GM12878 (cell line): ENCODE measurements at regions not wholly inside any gene's neighbourhood (a gene's known extent, or its start where the extent isn't known, plus 50 kb on each side); places are given as distances from the start of the nearest gene placed in this dataset.

Experiments
- ATAC-seq: fragments of 200-7000 bp; cut with Tn5 transposase; 3 replicates; pipeline ENCODE4 v1.9.1; 2020; ENCODE audit warnings: mild to moderate bottlenecking, moderate library complexity
- BruUV-seq: library from RNA; stranded (reverse); fragments of 400-500 nt; replicated peaks from 2 replicates; lab custom pipeline; 2021; lab: Mats Ljungman, UMichigan
- CTCF ChIA-PET: fragments of 300-600 bp; sonication (Branson Sonifier 250); formaldehyde crosslinking; extraction: SDS; loops from one replicate; lab custom pipeline; 2021; ENCODE audit warnings: inconsistent platforms; lab: Yijun Ruan, JAX
- POLR2A ChIA-PET: fragments of 350-600 bp; formaldehyde crosslinking; extraction: SDS; loops from one replicate; lab custom pipeline; 2021; ENCODE audit warnings: inconsistent platforms; lab: Charles Lee
- RAD21 ChIA-PET: fragments of 300-600 bp; sonication (Branson Sonifier 250); formaldehyde crosslinking; loops from one replicate; lab custom pipeline; 2023; ENCODE audit warnings: antibody characterized with exemption; ENCODE audit not compliant: unreplicated experiment; lab: Charles Lee
- SMC1A ChIA-PET: fragments of 300-600 bp; sonication (Branson Sonifier 250); formaldehyde crosslinking; loops from one replicate; lab custom pipeline; 2023; ENCODE audit not compliant: unreplicated experiment, uncharacterized antibody; lab: Charles Lee
- DNase-seq: peaks from one replicate; pipeline ENCODE4 v3.0.0-alpha.2; 2011; ENCODE audit warnings: low read depth, low spot score
- FAIRE-seq: peaks from 3 replicates; lab custom pipeline; 2011; peaks lifted over from hg19 to GRCh38; lab: Jason Lieb, UNC
- H2AFZ ChIP-seq: 2 replicates; pipeline ENCODE4 v1.6.0; 2011; ENCODE audit warnings: low read depth, low read length, control low read depth; ENCODE audit not compliant: control insufficient read depth
- H3K27ac ChIP-seq: 2 replicates; pipeline ENCODE4 v1.5.1; 2011; ENCODE audit warnings: control low read depth; ENCODE audit not compliant: control insufficient read depth, insufficient read depth
- H3K27me3 ChIP-seq, 2 experiments: replicated peaks in 1 of 2; 2 replicates each; pipeline versions ENCODE4 v1.6.0 to v1.6.1; 2011; ENCODE audit warnings: low read length in 1 of 2; ENCODE audit not compliant: control insufficient read depth in 2 of 2, insufficient read depth in 2 of 2
- H3K36me3 ChIP-seq, 2 experiments: 2 replicates each; pipeline ENCODE4 v1.5.1; 2011; ENCODE audit warnings: low read length in 1 of 2; ENCODE audit not compliant: control insufficient read depth in 2 of 2, insufficient read depth in 2 of 2
- H3K4me1 ChIP-seq: 2 replicates; pipeline ENCODE4 v1.6.1; 2011; ENCODE audit warnings: mild to moderate bottlenecking, low read length, moderate library complexity, mixed read lengths; ENCODE audit not compliant: control insufficient read depth, insufficient read depth
- H3K4me2 ChIP-seq: 2 replicates; pipeline ENCODE4 v1.6.0; 2011; ENCODE audit warnings: control low read depth; ENCODE audit not compliant: control insufficient read depth, insufficient read depth
- H3K4me3 ChIP-seq: fragments of 200-600 bp; sonication (generic); 2 replicates; pipeline ENCODE4 v1.5.1; 2016
- H3K79me2 ChIP-seq: 2 replicates; pipeline ENCODE4 v1.6.0; 2011; ENCODE audit warnings: low read length; ENCODE audit not compliant: control insufficient read depth, insufficient read depth
- H3K9ac ChIP-seq: 2 replicates; pipeline ENCODE4 v1.8.0; 2011; ENCODE audit warnings: low read length, control low read depth, mixed read lengths; ENCODE audit not compliant: control insufficient read depth, insufficient read depth
- H3K9me3 ChIP-seq: replicated peaks from 3 replicates; pipeline ENCODE4 v1.5.1; 2011; ENCODE audit warnings: mild to moderate bottlenecking, low read length; ENCODE audit not compliant: control insufficient read depth, insufficient read depth
- H4K20me1 ChIP-seq: 2 replicates; pipeline ENCODE4 v1.6.0; 2011; ENCODE audit not compliant: control insufficient read depth, insufficient read depth
- BHLHE40 ChIP-seq, 2 experiments: fragments of 450-650 bp in 1 of 2; IDR thresholded peaks; 2 replicates each; pipeline ENCODE4 v1.6.1; 2011 to 2017; ENCODE audit warnings: low read depth in 2 of 2, borderline replicate concordance in 1 of 2, improper control_type of control experiment in 1 of 2, low read length in 1 of 2, mild to moderate bottlenecking in 1 of 2
- KDM1A ChIP-seq: fragments of 200-600 bp; sonication (generic); IDR thresholded peaks from 2 replicates; pipeline ENCODE4 v1.6.1; 2016; ENCODE audit warnings: borderline replicate concordance
- MTA2 ChIP-seq: fragments of 450-650 bp; IDR thresholded peaks from 2 replicates; pipeline ENCODE4 v1.6.1; 2016; ENCODE audit warnings: low read depth, mild to moderate bottlenecking, moderate library complexity
- MXI1 ChIP-seq: fragments of 150-350 bp; IDR thresholded peaks from 2 replicates; pipeline ENCODE4 v1.6.1; 2011; ENCODE audit warnings: low read depth, mild to moderate bottlenecking, inconsistent platforms, low read length, improper control_type of control experiment
- MYC ChIP-seq: IDR thresholded peaks from 2 replicates; pipeline ENCODE4 v1.6.1; 2011; ENCODE audit warnings: mild to moderate bottlenecking, low read length, moderate library complexity, inconsistent platforms; ENCODE audit not compliant: insufficient read depth, insufficient replicate concordance, insufficient read length, severe bottlenecking
- NR2C1 ChIP-seq: fragments of 450-650 bp; IDR thresholded peaks from 2 replicates; pipeline ENCODE4 v1.6.1; 2017; ENCODE audit warnings: antibody characterized with exemption, mild to moderate bottlenecking, moderate library complexity
- NR2C2 ChIP-seq: IDR thresholded peaks from 2 replicates; pipeline ENCODE4 v1.6.1; 2011; ENCODE audit warnings: borderline replicate concordance, low read depth; ENCODE audit not compliant: control insufficient read depth, insufficient read length
- PAX8 ChIP-seq: fragments of 450-650 bp; IDR thresholded peaks from 2 replicates; pipeline ENCODE4 v1.6.1; 2017; ENCODE audit warnings: mild to moderate bottlenecking, moderate library complexity
- POLR2AphosphoS5 ChIP-seq: IDR thresholded peaks from 2 replicates; pipeline ENCODE4 v1.6.1; 2011; ENCODE audit warnings: mild to moderate bottlenecking, low read length, inconsistent platforms
- ZBTB4 ChIP-seq: fragments of 450-650 bp; formaldehyde crosslinking; IDR thresholded peaks from 2 replicates; pipeline ENCODE4 v1.4.0; 2022; ENCODE audit warnings: mild to moderate bottlenecking, moderate library complexity
- WGBS: methylation state at CpG from one replicate; pipeline ENCODE4 v1.1.6; 2016; ENCODE audit warnings: low lambda C conversion rate; ENCODE audit not compliant: insufficient replicate concordance, insufficient coverage; ENCODE audit errors: missing lambda C conversion rate; 5-methylcytosine and 5-hydroxymethylcytosine counted together
- in situ Hi-C: fragments of 300-500 bp; cut with MboI; formaldehyde crosslinking; loops from 9 replicates; pipeline ENCODE4 v1.14.3; 2018; ENCODE audit warnings: mixed read lengths
- intact Hi-C: fragments of 100-400 bp; cut with micrococcal nuclease; formaldehyde crosslinking; loops from one replicate; pipeline ENCODE4 v1.14.2; 2022; ENCODE audit not compliant: unreplicated experiment
- TF ChIP-seq, protein P1 (sequence below): fragments of 450-650 bp; formaldehyde crosslinking; IDR thresholded peaks from 2 replicates; pipeline ENCODE4 v1.5.0; 2022; ENCODE audit warnings: mild to moderate bottlenecking, missing genetic modification characterization

DNA sequence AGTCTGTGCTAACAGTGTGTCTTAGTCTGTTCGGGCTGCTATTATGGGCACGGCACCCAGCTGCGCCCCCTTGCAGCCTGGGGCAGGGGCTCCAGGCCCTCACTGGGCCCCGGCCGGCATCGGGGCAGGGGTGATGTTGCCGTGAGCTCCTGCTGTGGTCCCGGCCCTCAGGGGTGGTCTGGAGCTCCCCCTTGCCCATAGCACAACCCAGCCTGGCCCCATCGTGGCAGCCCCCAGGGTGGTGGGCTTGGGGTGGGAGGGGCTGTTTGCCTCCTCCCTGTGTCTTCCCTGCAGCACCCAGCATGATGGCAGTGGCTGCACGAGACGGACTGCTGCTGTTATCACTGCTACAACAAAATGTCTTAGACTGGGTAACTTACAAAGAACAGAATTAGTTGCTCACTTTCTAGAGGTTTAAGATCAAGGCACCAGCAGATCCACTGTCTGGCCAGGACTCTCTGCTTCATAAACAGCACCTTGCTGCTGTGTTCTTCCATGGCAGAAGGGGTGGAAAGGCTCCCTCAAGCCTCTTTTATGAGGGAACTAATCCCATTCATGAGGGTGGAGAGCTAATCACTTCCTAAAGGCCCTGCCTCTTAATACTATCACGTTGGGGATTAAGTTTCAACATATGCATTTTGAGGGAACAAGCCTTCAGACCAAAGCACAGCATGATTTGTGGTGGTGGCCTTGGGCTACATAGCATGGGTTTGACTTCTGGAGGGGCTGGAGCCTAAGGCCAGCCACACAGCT, 149.5 kb downstream of the SEC23IP start:
- ATAC-seq = no peak
- intact Hi-C loops (no loop called here), in situ Hi-C loops (no loop called here)
- no peaks in the 10 kb centered on the region for H3K4me1 ChIP-seq
- H3K4me3 ChIP-seq = no peak overlapping the region
- FAIRE-seq = no peak
- no peaks in the 10 kb centered on the region for H3K36me3 ChIP-seq
- RAD21 ChIA-PET = no interaction called here
- no peak overlapping the region for H3K4me2 ChIP-seq
- POLR2A ChIA-PET = interaction anchor here (0.5 kb wide), 1 partner anchor 41 kb away, joined by 3 read pairs; no protein-coding TSS in a partner anchor
- TF ChIP-seq MXI1 (no peak), KDM1A (no peak), BHLHE40 (IDR thresholded peaks at IDR 0.05; ENCODE audit: borderline replicate concordance in 1 of 2, low read depth in 2 of 2, low read length in 1 of 2) (no peak), NR2C1 (no peak), NR2C2 (no peak)
- H3K9me3 ChIP-seq = no peaks in the 10 kb centered on the region
- no peak overlapping the region for H3K9ac ChIP-seq
- DNase-seq = no peak
- H3K27ac ChIP-seq = no peak overlapping the region
- no peaks in the 10 kb centered on the region for H3K27me3 ChIP-seq
- CTCF ChIA-PET = no interaction called here
- H4K20me1 ChIP-seq = no peaks in the 10 kb centered on the region
- BruUV-seq = no TSS peak
- H2AFZ ChIP-seq = no peak overlapping the region
- WGBS = 39% methylated on average over 12 of the region's 12 CpGs
- SMC1A ChIA-PET = no interaction called here
- H3K79me2 ChIP-seq = no peaks in the 10 kb centered on the region

GRCh38 chr10:120042705-120043104, 150.2 kb downstream of the SEC23IP start:
- Histone ChIP-seq H3K27ac (no peak overlapping the region), H3K36me3 (no peaks in the 10 kb centered on the region), H3K9ac (no peak overlapping the region), H3K79me2 (no peaks in the 10 kb centered on the region), H2AFZ (no peak overlapping the region), H4K20me1 (no peaks in the 10 kb centered on the region), H3K4me3 (no peak overlapping the region), H3K4me2 (no peak overlapping the region), H3K4me1 (no peaks in the 10 kb centered on the region), H3K27me3 (no peaks in the 10 kb centered on the region), H3K9me3 (no peaks in the 10 kb centered on the region)
- ATAC-seq (no peak), FAIRE-seq (no peak), DNase-seq (no peak)
- CTCF ChIA-PET = no interaction called here
- RAD21 ChIA-PET = no interaction called here
- in situ Hi-C loops = no loop called here
- intact Hi-C loops = no loop called here
- no TSS peak for BruUV-seq
- SMC1A ChIA-PET = no interaction called here
- POLR2A ChIA-PET = no interaction called here
- no peak for TF ChIP-seq ZBTB4
- TF ChIP-seq, protein P1, sequence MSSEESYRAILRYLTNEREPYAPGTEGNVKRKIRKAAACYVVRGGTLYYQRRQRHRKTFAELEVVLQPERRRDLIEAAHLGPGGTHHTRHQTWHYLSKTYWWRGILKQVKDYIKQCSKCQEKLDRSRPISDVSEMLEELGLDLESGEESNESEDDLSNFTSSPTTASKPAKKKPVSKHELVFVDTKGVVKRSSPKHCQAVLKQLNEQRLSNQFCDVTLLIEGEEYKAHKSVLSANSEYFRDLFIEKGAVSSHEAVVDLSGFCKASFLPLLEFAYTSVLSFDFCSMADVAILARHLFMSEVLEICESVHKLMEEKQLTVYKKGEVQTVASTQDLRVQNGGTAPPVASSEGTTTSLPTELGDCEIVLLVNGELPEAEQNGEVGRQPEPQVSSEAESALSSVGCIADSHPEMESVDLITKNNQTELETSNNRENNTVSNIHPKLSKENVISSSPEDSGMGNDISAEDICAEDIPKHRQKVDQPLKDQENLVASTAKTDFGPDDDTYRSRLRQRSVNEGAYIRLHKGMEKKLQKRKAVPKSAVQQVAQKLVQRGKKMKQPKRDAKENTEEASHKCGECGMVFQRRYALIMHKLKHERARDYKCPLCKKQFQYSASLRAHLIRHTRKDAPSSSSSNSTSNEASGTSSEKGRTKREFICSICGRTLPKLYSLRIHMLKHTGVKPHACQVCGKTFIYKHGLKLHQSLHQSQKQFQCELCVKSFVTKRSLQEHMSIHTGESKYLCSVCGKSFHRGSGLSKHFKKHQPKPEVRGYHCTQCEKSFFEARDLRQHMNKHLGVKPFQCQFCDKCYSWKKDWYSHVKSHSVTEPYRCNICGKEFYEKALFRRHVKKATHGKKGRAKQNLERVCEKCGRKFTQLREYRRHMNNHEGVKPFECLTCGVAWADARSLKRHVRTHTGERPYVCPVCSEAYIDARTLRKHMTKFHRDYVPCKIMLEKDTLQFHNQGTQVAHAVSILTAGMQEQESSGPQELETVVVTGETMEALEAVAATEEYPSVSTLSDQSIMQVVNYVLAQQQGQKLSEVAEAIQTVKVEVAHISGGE = no peak
- TF ChIP-seq POLR2AphosphoS5 = no peak
- TF ChIP-seq MYC = no peak
- TF ChIP-seq MTA2 = no peak
- TF ChIP-seq PAX8 = no peak
